HEK293T (cell line): ENCODE measurements at regions not wholly inside any gene's neighbourhood (a gene's known extent, or its start where the extent isn't known, plus 50 kb on each side); places are given as distances from the start of the nearest gene placed in this dataset.

Experiments used
- BHLHE40 ChIP-seq: fragments of 450-650 bp; IDR thresholded peaks from 2 replicates; pipeline ENCODE4 v1.6.1; 2016; ENCODE audit warnings: mild to moderate bottlenecking, moderate library complexity, borderline replicate concordance
- ELF4 ChIP-seq: fragments of 450-650 bp; IDR thresholded peaks from 2 replicates; pipeline ENCODE4 v1.6.1; 2017; ENCODE audit warnings: antibody characterized with exemption
- FOXA1 ChIP-seq: fragments of 450-650 bp; IDR thresholded peaks from 2 replicates; pipeline ENCODE4 v1.6.1; 2016; ENCODE audit warnings: mild to moderate bottlenecking
- FOXK2 ChIP-seq: fragments of 450-650 bp; IDR thresholded peaks from 2 replicates; pipeline ENCODE4 v1.6.1; 2016; ENCODE audit warnings: mild to moderate bottlenecking
- FOXM1 ChIP-seq: fragments of 450-650 bp; IDR thresholded peaks from 2 replicates; pipeline ENCODE4 v1.6.1; 2017; ENCODE audit warnings: mild to moderate bottlenecking, borderline replicate concordance
- L3MBTL2 ChIP-seq: fragments of 450-650 bp; conservative IDR thresholded peaks from 2 replicates; pipeline ENCODE4 v1.6.1; 2016; ENCODE audit warnings: mild to moderate bottlenecking
- NFRKB ChIP-seq: fragments of 450-650 bp; IDR thresholded peaks from 2 replicates; pipeline ENCODE4 v1.6.1; 2016; ENCODE audit warnings: mild to moderate bottlenecking, moderate library complexity
- SP1 ChIP-seq: fragments of 450-650 bp; IDR thresholded peaks from 2 replicates; pipeline ENCODE4 v1.6.1; 2017
- SUZ12 ChIP-seq: fragments of 450-650 bp; IDR thresholded peaks from 2 replicates; pipeline ENCODE4 v1.6.1; 2016; ENCODE audit warnings: mild to moderate bottlenecking
- TF ChIP-seq, protein P1 (sequence below): fragments of 450-650 bp; IDR thresholded peaks from 2 replicates; pipeline ENCODE4 v1.6.1; 2016

DNA sequence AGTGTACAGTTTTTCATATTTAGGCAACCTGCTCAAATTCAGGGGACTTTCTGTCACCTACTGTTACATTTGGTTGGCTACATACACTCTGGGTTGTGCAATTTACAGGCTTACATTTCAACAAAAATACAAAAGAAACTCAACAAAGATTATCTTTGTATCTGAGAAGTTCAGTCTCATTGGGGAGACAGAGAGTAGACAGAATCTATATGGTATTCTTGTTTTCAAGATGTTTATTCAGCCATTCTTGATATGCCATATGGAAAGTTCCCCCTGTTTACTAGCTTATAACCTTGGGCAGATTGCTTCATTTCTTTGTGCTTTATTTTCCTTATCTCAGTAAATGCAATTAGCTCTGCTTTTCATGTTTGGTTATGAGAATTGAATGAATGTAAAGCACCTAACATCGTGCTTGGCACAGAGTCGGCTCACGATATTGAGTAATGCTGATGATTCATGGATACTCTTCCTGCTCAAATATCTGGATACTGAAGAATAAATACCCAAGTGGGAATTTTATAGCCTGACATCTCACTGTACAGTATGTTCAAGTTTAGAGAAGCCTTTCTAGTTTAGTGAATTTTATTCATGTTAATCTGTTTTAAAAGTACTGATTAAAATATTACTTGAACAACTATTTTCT is 96.5 kb upstream of the PACRGL start:
- TF ChIP-seq L3MBTL2: no peak
- TF ChIP-seq ELF4: no peak
- no peak for TF ChIP-seq FOXK2
- TF ChIP-seq NFRKB: no peak
- TF ChIP-seq SUZ12: no peak
- TF ChIP-seq FOXA1: no peak
- TF ChIP-seq BHLHE40: no peak
- TF ChIP-seq FOXM1: no peak
- TF ChIP-seq, protein P1, sequence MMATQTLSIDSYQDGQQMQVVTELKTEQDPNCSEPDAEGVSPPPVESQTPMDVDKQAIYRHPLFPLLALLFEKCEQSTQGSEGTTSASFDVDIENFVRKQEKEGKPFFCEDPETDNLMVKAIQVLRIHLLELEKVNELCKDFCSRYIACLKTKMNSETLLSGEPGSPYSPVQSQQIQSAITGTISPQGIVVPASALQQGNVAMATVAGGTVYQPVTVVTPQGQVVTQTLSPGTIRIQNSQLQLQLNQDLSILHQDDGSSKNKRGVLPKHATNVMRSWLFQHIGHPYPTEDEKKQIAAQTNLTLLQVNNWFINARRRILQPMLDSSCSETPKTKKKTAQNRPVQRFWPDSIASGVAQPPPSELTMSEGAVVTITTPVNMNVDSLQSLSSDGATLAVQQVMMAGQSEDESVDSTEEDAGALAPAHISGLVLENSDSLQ: no peak
- no peak for TF ChIP-seq SP1
